DND-41 (cell line): ENCODE measurements at regions not wholly inside any gene's neighbourhood (a gene's known extent, or its start where the extent isn't known, plus 50 kb on each side); places are given as distances from the start of the nearest gene placed in this dataset.

Experiments used
- ATAC-seq: fragments of 200-7000 bp; cut with Tn5 transposase; 3 replicates; pipeline ENCODE4 v1.9.1; 2021; ENCODE audit warnings: low read depth; ENCODE audit not compliant: insufficient read depth
- DNase-seq: peaks from one replicate; pipeline ENCODE4 v3.0.0-alpha.2; 2020
- H2AFZ ChIP-seq: 2 replicates; pipeline ENCODE4 v1.6.0; 2012; ENCODE audit warnings: low read depth, low read length
- H3K27ac ChIP-seq: 2 replicates; pipeline ENCODE4 v1.5.1; 2012; ENCODE audit warnings: low read length, inconsistent platforms
- H3K27me3 ChIP-seq: fragments of 200-600 bp; sonication (generic); 2 replicates; pipeline ENCODE4 v1.6.0; 2012; ENCODE audit warnings: low read length, mild to moderate bottlenecking, inconsistent platforms; ENCODE audit not compliant: insufficient read depth, poor library complexity
- H3K36me3 ChIP-seq: 2 replicates; pipeline ENCODE4 v1.5.1; 2012; ENCODE audit warnings: low read length, inconsistent platforms; ENCODE audit not compliant: insufficient read depth
- H3K4me1 ChIP-seq: 2 replicates; pipeline ENCODE4 v1.5.1; 2012; ENCODE audit warnings: mild to moderate bottlenecking, low read length; ENCODE audit not compliant: insufficient read depth
- H3K4me2 ChIP-seq: 2 replicates; pipeline ENCODE4 v1.6.0; 2012; ENCODE audit warnings: mild to moderate bottlenecking, moderate library complexity, low read length, inconsistent platforms; ENCODE audit not compliant: insufficient read depth
- H3K4me3 ChIP-seq, 2 experiments: fragments of 200-600 bp in 1 of 2; shearing (Covaris generic) in 1 of 2; 2 replicates each; pipeline ENCODE4 v1.5.1; 2012 to 2016; ENCODE audit warnings: inconsistent platforms in 2 of 2, low read length in 2 of 2, mild to moderate bottlenecking in 2 of 2, low read depth in 1 of 2, moderate library complexity in 1 of 2
- H3K79me2 ChIP-seq: 2 replicates; pipeline ENCODE4 v1.6.0; 2012; ENCODE audit warnings: low read length, inconsistent platforms; ENCODE audit not compliant: insufficient read depth
- H3K9ac ChIP-seq: 2 replicates; pipeline ENCODE4 v1.6.0; 2012; ENCODE audit warnings: low read depth, mild to moderate bottlenecking, inconsistent platforms, low read length, moderate library complexity
- H3K9me3 ChIP-seq: 2 replicates; pipeline ENCODE4 v1.5.1; 2012; ENCODE audit warnings: low read length, moderate library complexity, mild to moderate bottlenecking, inconsistent platforms; ENCODE audit not compliant: insufficient read depth, severe bottlenecking
- H4K20me1 ChIP-seq: 2 replicates; pipeline ENCODE4 v1.6.0; 2012; ENCODE audit warnings: low read length; ENCODE audit not compliant: insufficient read depth
- CTCF ChIP-seq: IDR thresholded peaks from 2 replicates; pipeline ENCODE4 v1.5.1; 2012; ENCODE audit warnings: borderline replicate concordance, low read length, moderate library complexity, mild to moderate bottlenecking; ENCODE audit not compliant: poor library complexity, severe bottlenecking; ENCODE audit errors: extremely low read depth
- EZH2 ChIP-seq: IDR thresholded peaks from 3 replicates; pipeline ENCODE4 v1.6.1; 2012; ENCODE audit warnings: borderline replicate concordance, low read depth, mild to moderate bottlenecking, moderate library complexity, low read length, inconsistent platforms; ENCODE audit not compliant: severe bottlenecking

- Histone ChIP-seq H3K4me2 (no peak overlapping the region), H4K20me1 (no peaks in the 10 kb centered on the region), H3K27ac (no peak overlapping the region), H3K4me3 (no peak overlapping the region), H3K9ac (no peak overlapping the region), H2AFZ (no peak overlapping the region), H3K9me3 (no peaks in the 10 kb centered on the region), H3K27me3 (no peaks in the 10 kb centered on the region), H3K79me2 (no peaks in the 10 kb centered on the region), H3K4me1 (no peaks in the 10 kb centered on the region), H3K36me3 (no peaks in the 10 kb centered on the region)
- ATAC-seq (no peak), DNase-seq (no peak)
- no peak for TF ChIP-seq CTCF
- no peak for TF ChIP-seq EZH2
Observed at GRCh38 chr16:51773071-51773890, 622.2 kb upstream of the SALL1 start.

GRCh38 chr16:51766739-51767138 is 615.7 kb upstream of the SALL1 start:
- ATAC-seq: no peak
- no peaks in the 10 kb centered on the region for H3K9me3 ChIP-seq
- DNase-seq: no peak
- no peak overlapping the region for H3K9ac ChIP-seq
- H3K27me3 ChIP-seq: no peaks in the 10 kb centered on the region
- no peaks in the 10 kb centered on the region for H3K4me1 ChIP-seq
- H2AFZ ChIP-seq: no peak overlapping the region
- TF ChIP-seq EZH2 (no peak), CTCF (no peak)
- H3K4me3 ChIP-seq: no peak overlapping the region
- no peaks in the 10 kb centered on the region for H4K20me1 ChIP-seq
- no peaks in the 10 kb centered on the region for H3K36me3 ChIP-seq
- H3K79me2 ChIP-seq: no peaks in the 10 kb centered on the region
- H3K4me2 ChIP-seq: no peak overlapping the region
- no peak overlapping the region for H3K27ac ChIP-seq

DNA sequence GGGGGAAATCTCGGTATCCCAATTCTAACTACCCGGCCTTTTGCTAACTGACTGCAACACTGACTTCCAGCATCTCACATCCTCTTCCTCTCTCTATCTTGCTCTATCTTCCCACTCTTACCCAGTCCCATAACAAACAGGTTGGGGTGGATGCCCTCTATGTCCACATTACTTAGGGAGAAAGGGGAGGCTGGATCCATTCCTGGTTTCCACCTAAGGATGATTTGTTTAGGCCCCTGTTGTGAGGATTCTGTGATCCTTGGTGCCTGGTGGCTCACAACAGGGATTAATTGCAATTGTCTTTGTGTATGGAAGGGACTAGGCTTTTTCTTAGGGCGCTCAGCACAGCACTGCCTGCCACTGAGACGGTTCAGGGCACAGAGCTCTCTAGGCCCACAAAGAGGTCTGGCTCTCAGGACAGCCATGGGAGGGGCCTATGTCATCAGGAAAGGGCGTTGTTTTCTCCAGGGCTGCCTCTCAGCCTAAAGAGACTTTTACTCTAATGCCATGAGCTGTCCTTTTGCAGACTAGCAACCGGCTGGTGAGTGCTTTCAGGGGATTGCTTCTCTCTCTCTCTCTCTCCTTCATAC is 612.1 kb upstream of the SALL1 start:
- Histone ChIP-seq H4K20me1 (no peaks in the 10 kb centered on the region), H3K4me1 (no peaks in the 10 kb centered on the region), H3K36me3 (no peaks in the 10 kb centered on the region), H3K27me3 (peaks cover 14% of the 10 kb centered on the region), H3K4me2 (no peak overlapping the region), H3K9ac (no peak overlapping the region), H3K9me3 (no peaks in the 10 kb centered on the region), H3K79me2 (no peaks in the 10 kb centered on the region), H3K4me3 (no peak overlapping the region), H2AFZ (no peak overlapping the region), H3K27ac (no peak overlapping the region)
- TF ChIP-seq CTCF: no peak
- no peak for TF ChIP-seq EZH2
- DNase-seq (no peak), ATAC-seq (no peak)
